HL-60 (cell line): ENCODE measurements at regions not wholly inside any gene's neighbourhood (a gene's known extent, or its start where the extent isn't known, plus 50 kb on each side); places are given as distances from the start of the nearest gene placed in this dataset.

Experiments used
- DNase-seq, 2 experiments: peaks; one replicate each; pipeline ENCODE4 v3.0.0-alpha.2; 2010 to 2020; ENCODE audit warnings: low read depth in 1 of 2, low spot score in 1 of 2
- H3K27ac ChIP-seq: fragments of 250-450 bp; sonication (Bioruptor Pico); replicated peaks from 2 replicates; pipeline ENCODE4 v1.5.1; 2020; ENCODE audit warnings: mild to moderate bottlenecking, moderate library complexity
- H3K27me3 ChIP-seq: fragments of 250-450 bp; sonication (Bioruptor Pico); 2 replicates; pipeline ENCODE4 v1.5.1; 2021; ENCODE audit warnings: mild to moderate bottlenecking, moderate library complexity; ENCODE audit not compliant: insufficient read depth, poor library complexity, severe bottlenecking
- H3K4me3 ChIP-seq: replicated peaks from 2 replicates; pipeline ENCODE4 v1.5.1; 2011; ENCODE audit warnings: mild to moderate bottlenecking, control low read depth, low read length; ENCODE audit not compliant: insufficient read depth
- CTCF ChIP-seq: IDR thresholded peaks from one replicate; pipeline ENCODE4 v1.5.1; 2011; ENCODE audit warnings: low read length, control low read depth, inconsistent platforms; ENCODE audit not compliant: insufficient read depth
- GABPA ChIP-seq: IDR thresholded peaks from 2 replicates; pipeline ENCODE4 v1.6.1; 2012; ENCODE audit warnings: low read depth
- POLR2AphosphoS5 ChIP-seq: IDR thresholded peaks from 2 replicates; pipeline ENCODE4 v1.6.1; 2012; ENCODE audit warnings: low read depth
- REST ChIP-seq: IDR thresholded peaks from 2 replicates; pipeline ENCODE4 v1.6.1; 2012; ENCODE audit warnings: low read depth; ENCODE audit not compliant: insufficient replicate concordance
- SPI1 ChIP-seq: IDR thresholded peaks from 2 replicates; pipeline ENCODE4 v1.6.1; 2012; ENCODE audit warnings: low read depth, mild to moderate bottlenecking, borderline replicate concordance

- H3K27me3 ChIP-seq, result no peaks in the 10 kb centered on the region
- H3K4me3 ChIP-seq, result no peak overlapping the region
- H3K27ac ChIP-seq, result no peak overlapping the region
- TF ChIP-seq POLR2AphosphoS5 (no peak), REST (no peak), CTCF (no peak), GABPA (no peak), SPI1 (no peak)
- peak; percentile 28 to 44 for DNase-seq
Measured at GRCh38 chr19:46546194-46546896, 50.7 kb upstream of the PNMA8B start.

- TF ChIP-seq CTCF (no peak), GABPA (no peak), REST (no peak), SPI1 (no peak), POLR2AphosphoS5 (no peak)
- H3K4me3 ChIP-seq, result no peak overlapping the region
- DNase-seq, result no peak
- H3K27me3 ChIP-seq, result no peaks in the 10 kb centered on the region
- H3K27ac ChIP-seq, result no peak overlapping the region
Measured at GRCh38 chr19:46550684-46551083, 50.4 kb upstream of the CALM3 start.

DNA sequence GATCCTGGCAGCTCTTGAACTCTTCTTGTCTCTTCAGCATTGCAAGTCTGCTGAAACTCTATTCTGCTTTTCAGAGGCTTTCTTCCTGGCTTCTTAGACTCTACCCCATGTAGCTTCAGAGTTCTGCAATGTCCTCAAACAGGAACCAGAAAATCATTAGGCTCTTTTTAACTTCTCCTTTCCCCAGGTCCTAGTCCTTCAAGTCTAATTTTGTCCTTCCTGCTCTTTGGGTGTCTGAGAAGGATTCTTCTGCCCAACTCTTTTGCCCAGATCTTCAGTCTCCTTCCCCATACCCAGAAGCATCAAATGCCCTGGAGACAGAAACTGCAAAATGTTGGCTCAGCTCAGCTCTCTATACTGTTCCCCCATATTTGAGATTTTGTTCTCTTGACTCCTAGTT, 50.0 kb upstream of the CALM3 start:
- DNase-seq, result peak; percentile 20 to 42
- H3K27ac ChIP-seq, result no peak overlapping the region
- no peak for TF ChIP-seq CTCF
- TF ChIP-seq SPI1, result peak; percentile 1; the same call in 1 of the 2 replicates
- no peak for TF ChIP-seq REST
- no peak overlapping the region for H3K4me3 ChIP-seq
- no peaks in the 10 kb centered on the region for H3K27me3 ChIP-seq
